Keratinocyte (primary cell): ENCODE measurements at regions not wholly inside any gene's neighbourhood (a gene's known extent, or its start where the extent isn't known, plus 50 kb on each side); places are given as distances from the start of the nearest gene placed in this dataset.
A peak's percentile ranks its signal among the peaks of the same experiment; 100 is the strongest.
"Not testable (repeated sequence)": the region's sequence is repeated elsewhere in the genome, so short reads cannot be mapped to it uniquely, and the experiment has no call there.

Experiments
- DNase-seq: peaks from one replicate; pipeline ENCODE4 v3.0.0-alpha.2; 2011; ENCODE audit warnings: low read depth, missing footprints, low spot score
- FAIRE-seq: peaks from 2 replicates; lab custom pipeline; 2011; peaks lifted over from hg19 to GRCh38; lab: Jason Lieb, UNC
- H2AFZ ChIP-seq: 2 replicates; pipeline ENCODE4 v1.6.0; 2012; ENCODE audit warnings: low read length, control low read depth, inconsistent platforms; ENCODE audit not compliant: control insufficient read depth
- H3K27ac ChIP-seq: 2 replicates; pipeline ENCODE4 v1.5.1; 2011; ENCODE audit warnings: low read length; ENCODE audit not compliant: control insufficient read depth, insufficient read depth
- H3K27me3 ChIP-seq: 3 replicates; pipeline ENCODE4 v1.6.0; 2011; ENCODE audit warnings: low read length; ENCODE audit not compliant: control insufficient read depth, insufficient read depth; ENCODE audit errors: extremely low read depth
- H3K36me3 ChIP-seq, 2 experiments: 2 replicates in 1 of 2; 3 replicates in 1 of 2; pipeline ENCODE4 v1.5.1; 2011; ENCODE audit warnings: low read length in 2 of 2, mild to moderate bottlenecking in 1 of 2; ENCODE audit not compliant: control insufficient read depth in 2 of 2, insufficient read depth in 2 of 2; ENCODE audit errors: extremely low read depth in 1 of 2
- H3K4me1 ChIP-seq: 3 replicates; pipeline ENCODE4 v1.5.1; 2011; ENCODE audit warnings: low read length; ENCODE audit not compliant: control insufficient read depth, insufficient read depth; ENCODE audit errors: extremely low read depth
- H3K4me2 ChIP-seq: 3 replicates; pipeline ENCODE4 v1.6.0; 2011; ENCODE audit warnings: low read depth, low read length; ENCODE audit not compliant: control insufficient read depth, insufficient read depth; ENCODE audit errors: extremely low read depth
- H3K4me3 ChIP-seq, 3 experiments: fragments of 200-600 bp in 1 of 3; sonication (generic) in 1 of 3; 2 replicates in 2 of 3; 3 replicates in 1 of 3; pipeline ENCODE4 v1.5.1; 2011 to 2016; ENCODE audit warnings: low read length in 3 of 3, mild to moderate bottlenecking in 3 of 3, control low read depth in 2 of 3, inconsistent platforms in 1 of 3, low read depth in 1 of 3, mixed read lengths in 1 of 3, mixed run types in 1 of 3, moderate library complexity in 1 of 3; ENCODE audit not compliant: control insufficient read depth in 2 of 3, insufficient read depth in 2 of 3; ENCODE audit errors: extremely low read depth in 1 of 3
- H3K79me2 ChIP-seq: 2 replicates; pipeline ENCODE4 v1.6.0; 2012; ENCODE audit warnings: low read length; ENCODE audit not compliant: control insufficient read depth, insufficient read depth
- H3K9ac ChIP-seq: 3 replicates; pipeline ENCODE4 v1.6.0; 2011; ENCODE audit warnings: low read length; ENCODE audit not compliant: control insufficient read depth, insufficient read depth; ENCODE audit errors: extremely low read depth
- H3K9me1 ChIP-seq: 3 replicates; pipeline ENCODE4 v1.6.0; 2011; ENCODE audit warnings: low read length; ENCODE audit not compliant: control insufficient read depth, insufficient read depth; ENCODE audit errors: extremely low read depth
- H3K9me3 ChIP-seq: 2 replicates; pipeline ENCODE4 v1.5.1; 2012; ENCODE audit warnings: low read depth, low read length; ENCODE audit not compliant: control insufficient read depth
- H4K20me1 ChIP-seq: 3 replicates; pipeline ENCODE4 v1.6.0; 2011; ENCODE audit warnings: low read length; ENCODE audit not compliant: control insufficient read depth, insufficient read depth; ENCODE audit errors: extremely low read depth
- dilution Hi-C: fragments of 300-500 bp; cut with MboI; formaldehyde crosslinking; loops from one replicate; pipeline ENCODE4 v1.7.0; 2020; ENCODE audit warnings: low sequenced_read_pairs; ENCODE audit not compliant: extremely low pct_ligation_motif_present

DNA sequence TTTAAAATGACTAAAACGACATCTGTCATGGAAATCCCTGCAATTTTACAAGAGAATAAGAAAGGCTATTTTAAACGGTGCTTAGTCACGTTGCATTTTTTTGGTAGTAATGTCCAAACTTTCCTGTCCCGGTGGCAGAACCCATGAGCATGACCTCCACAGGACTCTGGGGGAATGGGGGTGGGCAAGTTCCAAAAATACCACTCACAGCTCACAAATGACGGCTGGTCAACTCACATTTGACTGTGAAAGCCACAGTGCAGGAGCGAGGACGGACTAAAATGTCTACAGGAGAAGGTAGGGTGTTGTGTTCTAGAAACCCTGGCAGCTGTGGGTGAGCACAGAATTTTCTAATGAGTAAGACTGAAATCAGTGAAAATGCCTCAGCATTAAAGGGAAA is 331.5 kb downstream of the BCL2L11 start:
- H3K36me3 ChIP-seq, H2AFZ ChIP-seq, DNase-seq, H3K4me2 ChIP-seq, H3K27ac ChIP-seq, H3K9ac ChIP-seq, H3K9me3 ChIP-seq, FAIRE-seq, H3K27me3 ChIP-seq, H3K9me1 ChIP-seq, dilution Hi-C loops, H4K20me1 ChIP-seq, H3K4me1 ChIP-seq, H3K4me3 ChIP-seq: not testable (repeated sequence)
- peaks cover 42% of the 10 kb centered on the region for H3K79me2 ChIP-seq

DNA sequence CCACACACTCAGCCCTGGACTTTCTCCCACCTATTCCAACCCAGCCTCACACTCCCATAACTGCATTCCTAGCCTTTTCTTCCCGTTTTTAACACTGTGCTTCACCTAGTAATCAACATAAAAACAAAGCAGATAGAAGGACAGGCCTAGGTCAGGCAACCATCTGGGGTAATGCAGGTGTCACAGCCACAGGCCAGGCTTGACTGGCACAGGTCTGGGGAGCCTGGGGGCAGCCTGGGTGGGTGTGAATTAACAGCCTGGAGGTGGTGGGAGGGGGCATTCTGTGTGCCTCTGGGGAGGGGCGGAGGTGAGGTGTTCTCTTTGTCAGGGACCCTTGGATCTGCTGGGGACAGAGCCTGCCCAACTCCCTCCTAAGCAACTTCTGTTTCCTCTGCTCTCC is 332.6 kb downstream of the BCL2L11 start:
- H3K4me1 ChIP-seq, H3K36me3 ChIP-seq, dilution Hi-C loops, H3K27me3 ChIP-seq, H3K27ac ChIP-seq, H4K20me1 ChIP-seq, DNase-seq, H2AFZ ChIP-seq, H3K9ac ChIP-seq, H3K4me2 ChIP-seq, FAIRE-seq, H3K9me3 ChIP-seq, H3K9me1 ChIP-seq, H3K4me3 ChIP-seq: not testable (repeated sequence)
- peaks cover 49% of the 10 kb centered on the region for H3K79me2 ChIP-seq

DNA sequence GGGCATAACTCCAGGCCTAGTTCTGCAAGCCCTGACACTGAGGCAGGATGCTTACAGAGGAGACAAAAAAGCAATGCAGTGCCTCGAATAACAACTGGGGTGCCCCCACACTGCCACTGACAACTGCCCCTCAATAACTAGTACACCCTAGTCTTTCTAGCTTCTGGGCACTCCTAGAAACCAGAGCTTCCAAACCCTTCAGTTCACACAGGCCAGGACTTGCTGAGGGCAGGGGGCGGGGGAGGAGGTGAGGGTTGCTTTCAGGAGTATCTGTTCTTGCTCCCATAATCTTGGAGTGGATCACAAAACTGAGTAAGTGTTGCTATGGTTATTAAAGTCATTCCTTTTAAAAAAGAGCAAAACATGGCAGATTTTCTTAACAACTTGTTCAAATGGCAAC is 333.1 kb downstream of the BCL2L11 start:
- dilution Hi-C loops, H3K27me3 ChIP-seq, H3K4me3 ChIP-seq, H2AFZ ChIP-seq, H3K27ac ChIP-seq, H3K4me2 ChIP-seq, H4K20me1 ChIP-seq, H3K36me3 ChIP-seq, H3K9me3 ChIP-seq, H3K9ac ChIP-seq, DNase-seq, H3K4me1 ChIP-seq, H3K9me1 ChIP-seq: not testable (repeated sequence)
- peak; percentile 9 for FAIRE-seq
- peaks cover 53% of the 10 kb centered on the region for H3K79me2 ChIP-seq

DNA sequence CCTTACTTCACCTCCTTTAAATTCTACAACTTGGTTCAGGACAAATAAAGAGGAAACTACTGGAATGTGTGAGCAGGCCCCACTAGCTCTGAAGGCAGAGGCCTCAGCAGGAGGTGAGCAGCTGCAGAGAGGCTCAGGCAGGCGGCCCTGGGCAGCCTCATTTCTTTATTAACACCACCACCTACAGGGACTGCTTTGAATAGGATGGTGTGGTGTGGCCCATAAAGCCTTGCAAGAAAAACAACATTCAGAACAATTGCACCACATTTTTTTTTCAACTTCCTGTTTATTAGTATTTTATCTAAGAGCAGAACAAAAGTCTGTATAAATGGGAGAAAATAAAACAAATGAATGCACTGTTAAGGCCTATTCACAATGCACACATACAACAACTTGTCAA is 333.7 kb downstream of the BCL2L11 start:
- H3K9me3 ChIP-seq, dilution Hi-C loops, H3K27me3 ChIP-seq, H3K4me3 ChIP-seq, H3K9me1 ChIP-seq, H4K20me1 ChIP-seq, H2AFZ ChIP-seq, H3K9ac ChIP-seq, H3K36me3 ChIP-seq, H3K4me2 ChIP-seq, H3K4me1 ChIP-seq, FAIRE-seq, H3K27ac ChIP-seq: not testable (repeated sequence)
- DNase-seq, result peak; percentile 9
- H3K79me2 ChIP-seq, result peaks cover 54% of the 10 kb centered on the region

DNA sequence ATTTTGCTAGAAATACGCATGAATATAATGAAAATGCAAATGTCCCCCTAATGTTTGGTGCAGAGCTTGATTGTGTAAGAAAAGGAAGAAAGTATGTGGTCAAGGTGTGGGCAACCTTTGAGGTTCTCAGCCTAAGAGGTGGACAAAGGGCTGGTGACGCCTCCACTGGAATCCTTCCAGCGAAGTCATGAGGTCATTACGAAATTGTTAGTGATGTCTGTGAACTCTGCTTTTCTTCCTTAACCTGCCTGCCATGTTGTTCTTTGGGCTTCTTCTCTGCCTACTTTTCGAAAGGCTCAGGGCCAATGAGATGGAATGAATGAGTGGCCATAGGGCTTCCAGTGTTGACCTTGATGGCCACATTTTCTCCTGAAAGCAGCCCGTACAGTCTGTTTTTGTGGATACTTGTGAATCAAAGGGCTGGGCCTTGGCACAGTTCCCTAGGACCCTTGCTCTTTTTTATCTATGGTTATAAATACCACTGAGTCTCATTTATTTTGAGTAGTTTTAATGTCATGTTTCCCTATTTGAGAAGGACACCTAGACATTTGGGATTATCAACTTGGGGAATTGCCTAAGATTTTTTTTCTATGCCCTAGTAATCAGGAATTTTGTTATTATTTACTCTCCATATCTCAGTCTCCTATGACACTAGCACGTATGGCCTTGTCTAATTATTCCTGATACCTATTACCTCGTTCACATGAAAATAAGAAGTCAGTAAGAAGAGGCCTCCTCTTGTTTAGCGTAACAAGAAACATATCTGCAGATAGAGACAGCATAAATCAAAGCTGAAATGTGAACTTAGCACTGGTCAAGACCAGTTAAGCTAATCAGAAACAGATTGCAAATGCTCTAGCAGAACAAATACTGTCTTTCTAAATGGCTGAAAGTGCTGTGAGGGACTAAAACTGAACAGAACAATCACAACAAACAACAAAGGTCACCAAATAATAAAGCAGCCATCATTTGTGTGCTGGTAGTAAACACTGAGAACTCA is 334.6 kb downstream of the BCL2L11 start:
- H3K4me2 ChIP-seq, H4K20me1 ChIP-seq, H3K9me1 ChIP-seq, H2AFZ ChIP-seq, H3K4me1 ChIP-seq, DNase-seq, FAIRE-seq, dilution Hi-C loops, H3K9ac ChIP-seq, H3K27me3 ChIP-seq, H3K9me3 ChIP-seq, H3K4me3 ChIP-seq, H3K36me3 ChIP-seq: not testable (repeated sequence)
- H3K79me2 ChIP-seq, result peaks cover 55% of the 10 kb centered on the region
- H3K27ac ChIP-seq, result peak overlapping the region; percentile 31
